Spleen (tissue), 7 donors: ENCODE measurements at regions not wholly inside any gene's neighbourhood (a gene's known extent, or its start where the extent isn't known, plus 50 kb on each side); places are given as distances from the start of the nearest gene placed in this dataset.

Experiments
- CTCF ChIP-seq, 11 experiments: fragments of 200-600 bp in 7 of 11; fragments of 450-650 bp in 4 of 11; sonication (generic) in 4 of 11; IDR thresholded peaks in 8 of 11; conservative IDR thresholded peaks in 3 of 11; 1 replicate in 7 of 11; 2 replicates in 4 of 11; pipeline versions ENCODE4 v1.4.0 to v1.8.0; 2016 to 2021; ENCODE audit warnings: antibody characterized with exemption in 11 of 11, inconsistent platforms in 4 of 11, mild to moderate bottlenecking in 1 of 11
- POLR2A ChIP-seq, 3 donors: fragments of 450-650 bp; IDR thresholded peaks; one replicate each; pipeline ENCODE4 v1.5.1; 2017; ENCODE audit warnings: antibody characterized with exemption in 3 of 3, mild to moderate bottlenecking in 1 of 3
- POLR2AphosphoS5 ChIP-seq, 3 donors: sonication (generic); formaldehyde crosslinking; IDR thresholded peaks; one replicate each; pipeline ENCODE4 v1.5.1; 2017; ENCODE audit warnings: antibody characterized with exemption in 3 of 3
- donor health status: DM: no; HTN: no; CAD: no; lungs with moderate emphysema.
- donor health status: DM: no; HTN: no; CAD: no.
- donor health status: DM: no; HTN: no; CAD: no.

GRCh38 chr7:119826547-119826946 lies 446.4 kb upstream of the KCND2 start:
- TF ChIP-seq POLR2A (IDR thresholded peaks at IDR 0.05) (no peak), CTCF (IDR thresholded peaks at IDR 0.05 in 8 of 11, conservative IDR thresholded peaks at IDR 0.05 in 3 of 11) (no peak), POLR2AphosphoS5 (IDR thresholded peaks at IDR 0.05) (no peak)
